GM20431 (cell line): ENCODE measurements at regions not wholly inside any gene's neighbourhood (a gene's known extent, or its start where the extent isn't known, plus 50 kb on each side); places are given as distances from the start of the nearest gene placed in this dataset.

Source experiments
- in situ Hi-C: fragments of 300-500 bp; cut with MseI, MboI; formaldehyde crosslinking; loops from one replicate; pipeline ENCODE4 v1.15.0; 2020; ENCODE audit warnings: low sequenced_read_pairs; ENCODE audit not compliant: unreplicated experiment

GRCh38 chr5:117692606-117693005 is 1118.0 kb upstream of the SEMA6A start:
- in situ Hi-C loops = no loop called here

GRCh38 chr5:117691081-117691870 is 1116.7 kb upstream of the SEMA6A start:
- in situ Hi-C loops = no loop called here

GRCh38 chr5:117690612-117691011 is 1116.0 kb upstream of the SEMA6A start:
- in situ Hi-C loops = no loop called here

GRCh38 chr5:117686926-117687325 is 1112.3 kb upstream of the SEMA6A start:
- in situ Hi-C loops = no loop called here

- in situ Hi-C loops = no loop called here
Measured at GRCh38 chr5:117682416-117682815, 1107.8 kb upstream of the SEMA6A start.

GRCh38 chr5:117681431-117682254 is 1107.0 kb upstream of the SEMA6A start:
- in situ Hi-C loops = no loop called here

GRCh38 chr5:117680426-117680825 is 1105.8 kb upstream of the SEMA6A start:
- in situ Hi-C loops = no loop called here

GRCh38 chr5:117679046-117679445 is 1104.4 kb upstream of the SEMA6A start:
- in situ Hi-C loops = no loop called here

- in situ Hi-C loops = no loop called here
Measured at GRCh38 chr5:117675646-117676045, 1101.0 kb upstream of the SEMA6A start.

GRCh38 chr5:117671551-117671950 is 1096.9 kb upstream of the SEMA6A start:
- in situ Hi-C loops = no loop called here

GRCh38 chr5:117667105-117667504 is 1092.5 kb upstream of the SEMA6A start:
- in situ Hi-C loops = no loop called here

- in situ Hi-C loops = no loop called here
Measured at GRCh38 chr5:117665121-117665520, 1090.5 kb upstream of the SEMA6A start.

- in situ Hi-C loops = no loop called here
Measured at GRCh38 chr5:117662361-117662760, 1087.7 kb upstream of the SEMA6A start.

GRCh38 chr5:117657541-117657940 is 1082.9 kb upstream of the SEMA6A start:
- in situ Hi-C loops = no loop called here

GRCh38 chr5:117652958-117653280 is 1078.3 kb upstream of the SEMA6A start:
- in situ Hi-C loops = no loop called here

- in situ Hi-C loops = no loop called here
Measured at GRCh38 chr5:117652036-117652957, 1077.7 kb upstream of the SEMA6A start.

- in situ Hi-C loops = no loop called here
Measured at GRCh38 chr5:117649821-117650220, 1075.2 kb upstream of the SEMA6A start.

GRCh38 chr5:117645400-117645799 is 1070.8 kb upstream of the SEMA6A start:
- in situ Hi-C loops = no loop called here

GRCh38 chr5:117638581-117638980 is 1064.0 kb upstream of the SEMA6A start:
- in situ Hi-C loops = no loop called here

GRCh38 chr5:117633093-117633492 is 1058.5 kb upstream of the SEMA6A start:
- in situ Hi-C loops = no loop called here
